Esophagus muscularis mucosa (tissue), 3 donors: ENCODE measurements at regions not wholly inside any gene's neighbourhood (a gene's known extent, or its start where the extent isn't known, plus 50 kb on each side); places are given as distances from the start of the nearest gene placed in this dataset.

Experiments
- CTCF ChIP-seq, 3 experiments: fragments of 200-600 bp in 2 of 3; fragments of 450-650 bp in 1 of 3; sonication (generic) in 2 of 3; IDR thresholded peaks; one replicate each; pipeline ENCODE4 v1.5.1; 2017 to 2019; ENCODE audit warnings: antibody characterized with exemption in 3 of 3, mild to moderate bottlenecking in 2 of 3, moderate library complexity in 1 of 3
- POLR2A ChIP-seq: fragments of 450-650 bp; IDR thresholded peaks from one replicate; pipeline ENCODE4 v1.6.1; 2017; ENCODE audit warnings: antibody characterized with exemption, moderate library complexity, mild to moderate bottlenecking, low read depth

GRCh38 chr9:75532233-75533050 is 358.0 kb upstream of the PCSK5 start:
- no peak for TF ChIP-seq CTCF (IDR thresholded peaks at IDR 0.05)
- TF ChIP-seq POLR2A, result no peak
